ENCODE measurements at regions not wholly inside any gene's neighbourhood (a gene's known extent, or its start where the extent isn't known, plus 50 kb on each side); places are given as distances from the start of the nearest gene placed in this dataset.

DNA sequence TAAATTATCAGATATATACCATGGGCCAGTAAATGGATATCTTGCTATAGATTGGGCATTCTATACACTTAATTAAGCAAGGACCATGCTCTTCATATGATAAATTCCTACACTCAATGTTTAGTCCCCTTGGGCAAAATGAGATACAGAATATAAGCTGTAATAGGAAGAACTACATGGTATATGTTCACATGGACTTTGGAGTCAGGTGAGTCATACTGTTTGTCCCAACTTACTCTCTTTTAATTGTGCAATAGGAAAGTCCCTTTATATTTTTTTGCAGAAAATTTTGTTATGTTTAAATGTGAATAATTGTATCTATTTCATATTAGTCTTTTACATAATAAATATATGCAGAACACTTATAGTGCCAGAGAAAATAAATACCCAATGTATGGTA lies 820.2 kb upstream of the ADAMTS5 start:
- TF ChIP-seq POLR2A (IDR thresholded peaks at IDR 0.05; ENCODE audit: low read depth, low read length) (no peak), EZH2 (IDR thresholded peaks at IDR 0.05; ENCODE audit: borderline replicate concordance, low read depth, low read length, severe bottlenecking) (no peak), MYC (IDR thresholded peaks at IDR 0.05; ENCODE audit: low read depth, low read length) (no peak), POLR2AphosphoS5 (IDR thresholded peaks at IDR 0.05; ENCODE audit: insufficient read depth, low read depth, low read length) (no peak), JUN (IDR thresholded peaks at IDR 0.05; ENCODE audit: borderline replicate concordance, insufficient read depth, insufficient read length, low read depth) (no peak)
- TF ChIP-seq, protein P1, sequence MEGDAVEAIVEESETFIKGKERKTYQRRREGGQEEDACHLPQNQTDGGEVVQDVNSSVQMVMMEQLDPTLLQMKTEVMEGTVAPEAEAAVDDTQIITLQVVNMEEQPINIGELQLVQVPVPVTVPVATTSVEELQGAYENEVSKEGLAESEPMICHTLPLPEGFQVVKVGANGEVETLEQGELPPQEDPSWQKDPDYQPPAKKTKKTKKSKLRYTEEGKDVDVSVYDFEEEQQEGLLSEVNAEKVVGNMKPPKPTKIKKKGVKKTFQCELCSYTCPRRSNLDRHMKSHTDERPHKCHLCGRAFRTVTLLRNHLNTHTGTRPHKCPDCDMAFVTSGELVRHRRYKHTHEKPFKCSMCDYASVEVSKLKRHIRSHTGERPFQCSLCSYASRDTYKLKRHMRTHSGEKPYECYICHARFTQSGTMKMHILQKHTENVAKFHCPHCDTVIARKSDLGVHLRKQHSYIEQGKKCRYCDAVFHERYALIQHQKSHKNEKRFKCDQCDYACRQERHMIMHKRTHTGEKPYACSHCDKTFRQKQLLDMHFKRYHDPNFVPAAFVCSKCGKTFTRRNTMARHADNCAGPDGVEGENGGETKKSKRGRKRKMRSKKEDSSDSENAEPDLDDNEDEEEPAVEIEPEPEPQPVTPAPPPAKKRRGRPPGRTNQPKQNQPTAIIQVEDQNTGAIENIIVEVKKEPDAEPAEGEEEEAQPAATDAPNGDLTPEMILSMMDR (IDR thresholded peaks at IDR 0.05; ENCODE audit: extremely low read depth in 1 of 2, insufficient read depth in 1 of 2, low read depth in 1 of 2, low read length in 2 of 2), result no peak
